ENCODE measurements at regions not wholly inside any gene's neighbourhood (a gene's known extent, or its start where the extent isn't known, plus 50 kb on each side); places are given as distances from the start of the nearest gene placed in this dataset.

DNA sequence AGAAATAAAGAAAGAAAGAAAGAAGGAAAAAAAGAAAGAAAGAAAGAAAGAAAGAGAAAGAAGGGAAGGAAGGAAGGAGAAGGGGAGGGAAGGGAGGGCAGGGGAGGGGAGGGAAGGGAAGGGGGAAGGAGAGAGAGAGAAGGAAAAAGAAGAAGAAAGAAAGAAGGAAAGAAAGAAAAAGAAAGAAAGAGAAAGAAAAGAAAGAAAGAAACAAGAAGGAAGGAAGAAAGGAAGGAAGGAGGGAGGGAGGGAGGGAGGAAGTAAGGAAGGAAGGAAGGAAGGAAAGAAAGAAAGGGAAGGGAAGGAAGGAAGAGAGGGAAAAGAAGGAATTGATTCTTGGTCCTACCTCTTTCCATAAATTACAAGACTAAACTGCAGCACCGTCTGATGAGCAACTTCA, 186.1 kb downstream of the URB2 start:
- intact Hi-C loops (cut with micrococcal nuclease) = no loop called here
- POLR2A ChIA-PET = no interaction called here
- no peaks in the 10 kb centered on the region for H3K4me1 Mint-ChIP-seq (ENCODE audit: low read depth)
- H3K4me3 Mint-ChIP-seq = no peak overlapping the region
- CTCF ChIA-PET = no interaction called here
- H3K27me3 Mint-ChIP-seq = peaks cover 9% of the 10 kb centered on the region
- DNase-seq = no peak
- H3K9me3 Mint-ChIP-seq = peaks cover 22% of the 10 kb centered on the region
- H3K36me3 Mint-ChIP-seq (ENCODE audit: low read depth) = no peaks in the 10 kb centered on the region
- TF ChIP-seq, protein P1, sequence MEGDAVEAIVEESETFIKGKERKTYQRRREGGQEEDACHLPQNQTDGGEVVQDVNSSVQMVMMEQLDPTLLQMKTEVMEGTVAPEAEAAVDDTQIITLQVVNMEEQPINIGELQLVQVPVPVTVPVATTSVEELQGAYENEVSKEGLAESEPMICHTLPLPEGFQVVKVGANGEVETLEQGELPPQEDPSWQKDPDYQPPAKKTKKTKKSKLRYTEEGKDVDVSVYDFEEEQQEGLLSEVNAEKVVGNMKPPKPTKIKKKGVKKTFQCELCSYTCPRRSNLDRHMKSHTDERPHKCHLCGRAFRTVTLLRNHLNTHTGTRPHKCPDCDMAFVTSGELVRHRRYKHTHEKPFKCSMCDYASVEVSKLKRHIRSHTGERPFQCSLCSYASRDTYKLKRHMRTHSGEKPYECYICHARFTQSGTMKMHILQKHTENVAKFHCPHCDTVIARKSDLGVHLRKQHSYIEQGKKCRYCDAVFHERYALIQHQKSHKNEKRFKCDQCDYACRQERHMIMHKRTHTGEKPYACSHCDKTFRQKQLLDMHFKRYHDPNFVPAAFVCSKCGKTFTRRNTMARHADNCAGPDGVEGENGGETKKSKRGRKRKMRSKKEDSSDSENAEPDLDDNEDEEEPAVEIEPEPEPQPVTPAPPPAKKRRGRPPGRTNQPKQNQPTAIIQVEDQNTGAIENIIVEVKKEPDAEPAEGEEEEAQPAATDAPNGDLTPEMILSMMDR (IDR thresholded peaks at IDR 0.05) = no peak
- no peak for ATAC-seq
- H3K27ac Mint-ChIP-seq = no peak overlapping the region

DNA sequence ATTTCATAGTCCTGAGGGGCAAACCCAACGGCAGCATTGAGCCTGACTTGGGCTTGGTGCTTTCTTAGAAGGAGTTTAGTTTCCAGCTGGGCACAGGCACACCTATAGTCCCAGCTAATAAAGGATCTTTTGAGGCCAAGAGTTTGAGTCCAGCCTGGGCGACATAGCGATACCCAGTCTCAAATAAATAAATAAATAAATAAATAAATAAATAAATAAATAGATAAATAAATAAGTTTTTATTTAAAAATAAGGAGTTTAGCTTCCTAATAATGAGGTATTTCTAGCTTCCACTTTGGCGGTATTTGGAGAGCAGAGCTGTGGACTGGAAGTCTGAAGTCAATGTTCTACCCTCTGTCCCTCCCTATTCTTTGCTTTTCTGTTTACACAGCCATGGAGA, 186.6 kb downstream of the URB2 start:
- TF ChIP-seq, protein P1 (IDR thresholded peaks at IDR 0.05) = no peak
- Mint-ChIP-seq H3K9me3 (peaks cover 22% of the 10 kb centered on the region), H3K27me3 (peaks cover 7% of the 10 kb centered on the region), H3K4me1 (ENCODE audit: low read depth) (no peaks in the 10 kb centered on the region), H3K36me3 (ENCODE audit: low read depth) (no peaks in the 10 kb centered on the region), H3K27ac (no peak overlapping the region), H3K4me3 (no peak overlapping the region)
- CTCF ChIA-PET = no interaction called here
- intact Hi-C loops (cut with micrococcal nuclease) = no loop called here
- POLR2A ChIA-PET = no interaction called here
- no peak for ATAC-seq
- DNase-seq = no peak

DNA sequence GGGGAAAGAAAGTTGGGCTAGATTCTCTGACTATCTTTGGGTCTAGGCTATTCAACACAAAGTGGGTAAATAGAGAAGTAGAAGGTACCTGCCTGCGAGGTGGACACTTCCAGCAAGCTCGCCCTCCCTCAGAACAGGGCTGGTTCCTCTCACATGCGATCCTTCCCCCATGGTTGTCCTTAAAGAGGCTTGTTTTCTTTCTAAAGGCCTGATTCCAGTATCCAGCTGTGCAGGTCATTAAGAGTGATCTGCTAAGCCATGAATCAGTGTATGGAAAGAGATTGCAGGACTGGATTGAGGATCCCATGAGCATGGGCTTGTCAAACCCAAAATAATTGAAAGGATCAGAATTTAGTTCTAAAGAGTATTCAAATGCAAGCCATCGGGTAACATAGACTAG, 189.0 kb downstream of the URB2 start:
- CTCF ChIA-PET = no interaction called here
- intact Hi-C loops (cut with micrococcal nuclease) = no loop called here
- H3K4me1 Mint-ChIP-seq (ENCODE audit: low read depth) = no peaks in the 10 kb centered on the region
- no peak overlapping the region for H3K27ac Mint-ChIP-seq
- peaks cover 9% of the 10 kb centered on the region for H3K27me3 Mint-ChIP-seq
- H3K4me3 Mint-ChIP-seq = no peak overlapping the region
- TF ChIP-seq, protein P1 (IDR thresholded peaks at IDR 0.05) = no peak
- DNase-seq (no peak), ATAC-seq (no peak)
- POLR2A ChIA-PET = no interaction called here
- peaks cover 12% of the 10 kb centered on the region for H3K9me3 Mint-ChIP-seq
- no peaks in the 10 kb centered on the region for H3K36me3 Mint-ChIP-seq (ENCODE audit: low read depth)

DNA sequence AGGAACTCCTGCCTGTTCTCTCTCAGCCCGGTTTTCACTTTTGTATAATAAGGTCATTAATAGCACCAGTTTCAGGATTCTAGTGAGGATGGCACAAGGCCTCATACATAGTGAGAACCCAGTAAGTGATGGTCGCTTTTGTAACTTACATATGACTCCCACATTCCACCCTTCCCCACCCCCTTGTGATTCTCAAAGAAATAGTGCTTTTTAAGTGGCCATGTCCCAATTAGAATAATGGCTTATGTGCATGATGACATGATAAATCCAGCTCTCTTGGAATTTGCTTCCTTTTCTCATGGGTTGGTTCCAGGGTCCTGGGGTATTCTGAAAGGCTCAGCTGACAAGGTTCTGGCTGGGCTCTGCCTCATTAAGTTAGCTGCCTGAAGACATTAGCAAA, 189.9 kb downstream of the URB2 start:
- H3K36me3 Mint-ChIP-seq (ENCODE audit: low read depth) = no peaks in the 10 kb centered on the region
- peaks cover 9% of the 10 kb centered on the region for H3K27me3 Mint-ChIP-seq
- TF ChIP-seq, protein P1 (IDR thresholded peaks at IDR 0.05) = no peak
- DNase-seq = no peak
- POLR2A ChIA-PET = no interaction called here
- intact Hi-C loops (cut with micrococcal nuclease) = no loop called here
- no peak overlapping the region for H3K4me3 Mint-ChIP-seq
- no peak overlapping the region for H3K27ac Mint-ChIP-seq
- H3K9me3 Mint-ChIP-seq = peaks cover 4% of the 10 kb centered on the region
- H3K4me1 Mint-ChIP-seq (ENCODE audit: low read depth) = no peaks in the 10 kb centered on the region
- no peak for ATAC-seq
- CTCF ChIA-PET = no interaction called here

DNA sequence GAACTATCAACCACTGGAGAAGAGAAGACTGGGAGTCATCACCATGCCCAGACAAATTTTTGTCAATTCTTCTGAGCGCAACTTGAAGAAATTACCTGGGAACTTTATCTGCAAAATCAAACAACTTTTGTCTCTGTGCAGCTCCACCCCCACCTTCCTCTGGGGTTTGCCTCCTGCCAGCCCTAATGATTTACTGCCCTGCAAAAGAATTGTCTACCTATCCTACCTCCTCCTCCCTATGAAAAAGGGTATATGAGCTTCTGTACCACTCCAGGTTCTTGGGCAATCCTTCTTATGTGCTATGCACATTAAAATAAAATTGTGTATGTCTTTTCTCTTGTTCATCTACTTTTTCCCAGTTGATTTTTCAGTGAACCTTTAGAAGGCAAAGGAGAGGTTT, 191.9 kb downstream of the URB2 start:
- no peak overlapping the region for H3K27ac Mint-ChIP-seq
- TF ChIP-seq, protein P1 (IDR thresholded peaks at IDR 0.05) = no peak
- peaks cover 1% of the 10 kb centered on the region for H3K9me3 Mint-ChIP-seq
- H3K4me3 Mint-ChIP-seq = no peak overlapping the region
- DNase-seq (no peak), ATAC-seq (no peak)
- CTCF ChIA-PET = interaction anchor here (0.8 to 1.1 kb wide), 2 partner anchors 15 to 30 kb away, joined by 3 read pairs; no protein-coding TSS in a partner anchor
- peaks cover 6% of the 10 kb centered on the region for H3K27me3 Mint-ChIP-seq
- POLR2A ChIA-PET = interaction anchor here (0.8 kb wide), 1 partner anchor 1024 kb away, joined by 3 read pairs; no protein-coding TSS in a partner anchor
- intact Hi-C loops (cut with micrococcal nuclease) = no loop called here
- no peaks in the 10 kb centered on the region for H3K36me3 Mint-ChIP-seq (ENCODE audit: low read depth)
- H3K4me1 Mint-ChIP-seq (ENCODE audit: low read depth) = no peaks in the 10 kb centered on the region

All from activated CD8-positive, alpha-beta T cell treated with anti-CD3 and anti-CD28 coated beads for 36 hours (primary cell).